ENCODE measurements at regions not wholly inside any gene's neighbourhood (a gene's known extent, or its start where the extent isn't known, plus 50 kb on each side); places are given as distances from the start of the nearest gene placed in this dataset.

DNA sequence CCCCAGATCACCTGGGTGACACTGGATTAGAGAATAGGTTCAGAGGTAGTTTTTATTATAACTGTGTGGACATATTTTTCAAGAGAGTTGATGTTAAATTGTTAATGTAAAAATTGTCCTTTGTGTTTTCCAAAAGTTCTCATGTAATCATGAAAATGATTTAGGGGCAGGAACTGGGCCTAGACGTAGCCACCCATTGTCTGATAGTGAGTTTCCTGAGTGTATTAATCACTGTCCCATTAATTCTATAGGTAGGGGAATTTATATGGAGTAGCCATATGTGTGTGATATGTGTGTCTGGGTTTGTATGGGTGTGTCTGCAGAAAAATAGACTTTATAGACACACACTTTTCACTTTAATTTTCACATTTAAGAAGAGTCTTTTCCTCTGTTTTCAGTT, 144.6 kb upstream of the RAI14 start:
- no peak for DNase-seq

DNA sequence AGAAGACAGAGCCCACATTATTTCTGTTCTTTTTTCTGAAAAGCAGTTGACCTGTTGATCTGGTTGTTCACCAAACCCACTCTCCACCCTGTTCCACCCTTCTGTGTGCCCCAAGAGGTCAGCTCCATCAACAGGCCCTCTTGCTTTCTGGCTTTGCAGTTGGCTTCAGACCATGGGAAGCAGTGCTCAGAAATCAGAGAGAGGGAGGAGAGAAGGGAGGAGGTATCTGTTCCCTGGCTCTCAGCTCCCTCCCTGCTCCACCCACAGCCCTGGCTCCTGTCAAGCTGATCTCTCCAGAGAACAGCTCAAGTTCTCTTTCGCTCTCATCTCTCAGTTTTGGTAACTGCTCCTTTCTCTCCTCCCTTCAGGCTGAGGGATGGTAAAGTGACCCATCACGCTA, 144.2 kb upstream of the RAI14 start:
- DNase-seq: no peak

DNA sequence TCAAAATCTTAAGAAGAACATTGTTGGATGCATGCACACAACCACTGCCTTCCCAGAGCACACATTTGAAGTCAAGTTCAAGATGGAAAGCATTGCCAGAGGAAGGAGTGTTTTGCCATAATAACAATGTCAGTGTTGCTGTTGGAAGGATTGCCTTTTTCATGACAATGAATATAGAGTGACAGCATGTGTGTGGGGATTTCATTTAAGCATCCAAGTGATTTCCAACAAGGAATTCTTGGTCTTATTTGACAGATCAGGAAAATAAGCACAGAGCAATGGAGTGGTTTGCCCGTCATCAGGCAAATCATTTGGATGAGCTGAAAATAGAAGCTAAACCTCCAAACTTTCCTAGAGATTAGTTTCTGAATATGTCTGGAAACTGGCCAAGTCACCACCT, 140.0 kb upstream of the RAI14 start:
- DNase-seq: no peak

DNA sequence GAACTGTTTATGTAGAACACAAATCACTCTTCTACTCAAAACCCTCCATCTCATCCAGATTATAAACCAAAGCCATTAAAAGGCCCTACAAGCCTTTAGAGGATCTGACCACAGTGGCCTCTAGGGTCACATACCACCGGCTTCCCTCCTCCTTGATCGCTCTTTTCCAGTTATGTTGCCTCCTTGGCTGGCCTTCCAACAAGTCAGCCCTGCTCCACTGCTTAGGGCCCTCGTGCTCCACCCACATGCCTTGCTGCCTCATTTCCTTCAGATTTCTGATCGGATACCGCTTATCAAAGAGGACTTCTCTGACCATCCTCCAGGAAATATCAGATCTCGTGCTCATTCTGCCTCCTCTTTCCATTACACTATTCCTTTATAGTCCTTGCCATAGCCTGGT, 139.4 kb upstream of the RAI14 start:
- DNase-seq: no peak

DNA sequence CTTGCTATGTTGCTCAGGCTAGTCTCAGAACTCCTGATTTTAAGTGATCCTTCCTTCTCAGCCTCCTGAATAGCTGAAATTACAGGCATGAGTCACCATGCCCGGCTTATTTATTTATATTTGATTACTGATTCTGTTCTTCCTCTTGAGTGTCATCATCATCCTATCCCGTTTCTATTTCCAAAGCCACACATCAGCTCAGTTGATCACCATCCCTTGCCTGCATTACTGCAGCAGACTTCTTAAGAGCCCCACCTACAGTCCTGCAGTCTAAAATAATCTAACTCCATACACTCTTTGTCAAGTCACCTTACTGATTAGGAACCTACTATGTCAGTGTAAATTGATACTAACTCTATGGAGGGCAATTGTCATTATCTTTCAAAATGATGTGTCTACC, 138.9 kb upstream of the RAI14 start:
- no peak for DNase-seq

DNA sequence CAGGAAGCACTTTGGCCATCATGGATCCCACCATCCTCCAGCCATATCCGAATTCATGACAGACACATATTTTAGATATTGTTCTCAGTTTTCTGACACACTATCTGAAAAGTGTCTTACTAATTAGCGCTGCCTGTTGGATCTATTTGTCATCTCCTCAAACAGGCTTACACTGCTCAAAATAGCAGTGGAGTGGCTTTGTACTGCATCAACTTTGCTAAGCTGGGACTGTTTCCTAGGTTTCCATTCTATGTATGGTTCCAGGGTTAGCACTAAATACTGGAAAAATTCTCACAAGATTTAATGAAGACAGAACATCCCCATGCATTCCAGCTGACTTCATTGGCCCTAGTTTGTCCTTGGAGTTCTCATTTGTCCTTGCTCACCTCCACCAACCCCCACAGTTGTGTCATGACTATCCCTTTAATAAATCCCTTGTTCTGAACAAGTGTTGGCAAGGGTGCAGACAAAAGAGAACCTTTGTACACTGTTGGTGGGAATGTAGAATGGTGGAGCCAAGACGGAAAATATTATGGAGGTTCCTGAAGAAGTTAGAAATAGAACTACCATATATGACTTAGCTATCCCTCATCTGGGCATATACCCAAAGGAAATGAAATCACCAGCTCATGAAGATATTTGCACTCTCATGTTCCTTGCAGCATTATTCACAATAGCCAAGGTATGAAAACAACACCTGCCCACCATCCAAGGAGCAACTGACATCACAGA, 136.5 kb upstream of the RAI14 start:
- DNase-seq: no peak

DNA sequence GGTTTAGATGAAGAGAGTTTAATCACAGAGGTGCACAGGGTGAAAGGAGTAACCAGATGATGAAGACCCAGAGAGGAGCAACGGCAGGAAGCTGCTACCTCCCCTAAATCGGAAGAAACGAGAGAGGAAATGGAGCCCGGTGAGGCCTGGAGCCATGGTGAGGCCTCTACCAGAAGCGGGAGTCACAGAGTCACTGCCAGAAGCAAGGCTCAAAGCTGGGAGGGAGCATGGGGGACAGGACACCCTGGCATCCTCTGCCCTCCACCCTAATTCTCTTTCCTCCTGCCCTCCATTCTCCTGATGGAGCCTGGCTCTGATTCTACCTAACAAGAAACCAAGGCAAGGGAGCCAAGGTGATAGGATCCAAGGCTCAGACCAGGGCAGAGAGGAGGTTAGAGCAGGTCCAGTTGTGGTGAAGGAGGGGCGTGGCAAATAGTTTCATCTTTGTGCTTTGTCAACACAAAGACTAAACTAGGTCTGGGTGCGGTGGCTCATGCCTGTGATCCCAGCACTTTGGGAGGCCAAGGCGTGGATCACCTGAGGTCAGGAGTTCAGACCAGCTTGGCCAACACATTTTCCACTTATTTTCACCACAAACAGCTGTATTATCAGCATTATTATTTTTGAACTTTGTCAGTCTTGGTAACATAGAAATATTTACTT, 134.4 kb upstream of the RAI14 start:
- no peak for DNase-seq

DNA sequence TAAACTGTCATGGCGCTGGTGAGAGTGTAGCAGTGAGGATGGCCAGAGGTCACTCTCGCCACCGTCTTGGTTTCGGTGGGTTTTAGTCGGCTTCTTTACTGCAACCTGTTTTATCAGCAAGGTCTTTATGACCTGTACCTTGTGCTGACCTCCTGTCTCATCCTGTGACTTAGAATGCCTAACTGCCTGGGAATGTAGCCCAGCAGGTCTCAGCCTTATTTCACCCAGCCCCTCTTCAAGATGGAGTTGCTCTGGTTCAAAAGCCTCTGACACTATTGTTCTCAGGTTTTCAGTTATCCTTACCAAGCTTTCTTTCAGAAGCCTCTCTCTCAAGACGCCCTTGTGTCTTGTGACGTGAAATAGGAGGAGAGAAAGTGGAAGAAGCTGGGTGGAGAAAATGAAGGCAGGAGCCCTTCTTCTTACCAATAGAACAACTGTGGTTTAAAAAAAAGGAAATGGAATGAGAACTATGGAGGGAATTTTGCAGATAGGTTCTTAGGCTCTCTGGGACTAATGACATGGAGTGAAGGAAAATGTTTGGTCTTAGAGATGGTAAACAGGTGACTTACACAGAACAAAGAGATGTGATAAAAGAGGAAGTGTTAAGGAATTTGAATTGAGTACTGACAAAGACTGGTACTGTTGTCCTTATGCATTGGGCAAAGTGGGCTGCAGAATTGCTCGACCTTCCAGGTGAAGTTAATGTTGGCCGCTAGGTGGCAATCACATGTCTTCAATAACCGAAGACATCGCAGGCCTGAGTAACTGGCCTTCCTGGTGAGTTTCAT, 133.3 kb upstream of the RAI14 start:
- DNase-seq: peak; percentile 54

DNA sequence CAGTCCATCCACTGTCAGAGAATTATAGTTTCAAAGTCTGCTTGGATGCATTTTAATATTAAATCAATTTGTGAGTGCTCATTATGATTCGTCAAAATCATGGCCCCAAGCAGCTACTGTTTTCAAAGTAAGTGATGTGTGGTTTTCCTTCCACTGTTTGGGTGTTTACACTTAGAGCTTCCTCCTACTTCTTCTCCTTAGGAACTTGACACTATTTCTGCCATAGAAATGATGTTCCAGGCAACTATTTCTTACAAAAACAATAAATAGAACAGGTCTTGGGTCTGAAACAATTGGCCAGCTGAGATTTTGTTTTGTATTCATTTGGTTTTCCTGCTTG, 132.8 kb upstream of the RAI14 start:
- no peak for DNase-seq

DNA sequence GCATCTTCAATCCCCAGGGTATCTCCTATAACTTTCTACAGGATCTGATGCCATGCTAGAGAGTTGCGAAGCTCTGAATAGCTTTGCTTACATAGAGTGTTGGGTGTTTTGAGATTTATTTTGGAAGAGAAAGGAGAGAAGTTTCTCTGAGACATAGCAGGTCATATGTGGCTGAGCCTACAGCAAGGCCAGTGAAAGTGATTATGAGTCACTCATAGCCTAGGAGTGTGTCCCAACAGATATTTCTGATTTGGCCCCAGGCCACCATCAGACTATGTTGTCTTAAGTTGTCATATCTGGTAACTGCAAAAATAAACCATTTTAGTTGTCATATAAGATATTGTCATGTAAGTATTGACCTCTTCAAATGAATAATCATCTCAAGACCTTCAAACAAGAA, 132.0 kb upstream of the RAI14 start:
- DNase-seq: no peak

DNA sequence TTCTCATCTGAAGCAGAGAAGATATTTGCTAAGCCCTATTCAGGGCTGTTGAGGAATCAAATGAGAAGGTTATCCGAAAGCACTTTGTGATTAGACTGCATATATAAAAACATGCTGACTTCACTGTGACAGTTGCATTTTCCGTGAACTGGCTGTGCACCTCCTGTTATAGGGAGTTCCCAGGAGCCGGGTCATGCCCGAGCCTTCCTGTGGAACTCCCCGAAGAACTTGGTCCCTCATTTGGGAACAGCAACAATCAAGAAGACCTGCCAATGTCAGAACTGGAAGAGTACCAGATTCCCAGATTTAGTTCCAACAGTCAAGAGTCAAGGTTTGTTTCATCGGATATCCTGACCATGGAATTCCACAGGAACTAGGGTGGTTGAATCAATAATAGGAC, 130.4 kb upstream of the RAI14 start:
- no peak for DNase-seq

DNA sequence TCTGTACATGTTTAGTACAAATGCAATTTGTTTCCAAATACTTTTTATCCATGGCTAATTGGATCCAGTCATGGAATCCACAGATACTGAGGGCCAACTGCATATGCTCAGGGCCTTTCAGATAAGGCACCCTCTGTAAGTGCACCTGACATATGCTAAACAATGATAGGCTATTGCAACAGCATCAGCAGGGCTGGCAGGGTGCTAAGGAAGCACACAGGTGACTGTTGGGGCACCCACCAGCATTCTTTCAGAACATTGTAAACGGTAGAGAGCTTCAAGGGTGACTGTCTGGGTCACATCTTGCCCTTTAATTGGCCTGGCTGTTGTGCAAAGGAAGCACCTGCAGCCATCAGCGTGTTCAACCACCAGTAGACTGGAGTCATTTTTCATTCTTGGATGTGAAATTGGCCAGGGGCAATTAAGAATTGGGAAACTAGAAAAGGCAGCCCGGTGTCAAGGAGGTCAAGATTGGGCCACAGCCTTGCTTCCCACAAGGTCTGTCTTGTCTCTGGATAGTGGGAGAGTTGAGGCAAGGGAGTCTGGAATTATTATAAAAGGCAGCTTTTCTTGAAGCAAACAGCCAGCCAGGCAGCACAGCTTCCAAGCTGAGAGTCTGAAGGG, 129.3 kb upstream of the RAI14 start:
- DNase-seq: no peak

DNA sequence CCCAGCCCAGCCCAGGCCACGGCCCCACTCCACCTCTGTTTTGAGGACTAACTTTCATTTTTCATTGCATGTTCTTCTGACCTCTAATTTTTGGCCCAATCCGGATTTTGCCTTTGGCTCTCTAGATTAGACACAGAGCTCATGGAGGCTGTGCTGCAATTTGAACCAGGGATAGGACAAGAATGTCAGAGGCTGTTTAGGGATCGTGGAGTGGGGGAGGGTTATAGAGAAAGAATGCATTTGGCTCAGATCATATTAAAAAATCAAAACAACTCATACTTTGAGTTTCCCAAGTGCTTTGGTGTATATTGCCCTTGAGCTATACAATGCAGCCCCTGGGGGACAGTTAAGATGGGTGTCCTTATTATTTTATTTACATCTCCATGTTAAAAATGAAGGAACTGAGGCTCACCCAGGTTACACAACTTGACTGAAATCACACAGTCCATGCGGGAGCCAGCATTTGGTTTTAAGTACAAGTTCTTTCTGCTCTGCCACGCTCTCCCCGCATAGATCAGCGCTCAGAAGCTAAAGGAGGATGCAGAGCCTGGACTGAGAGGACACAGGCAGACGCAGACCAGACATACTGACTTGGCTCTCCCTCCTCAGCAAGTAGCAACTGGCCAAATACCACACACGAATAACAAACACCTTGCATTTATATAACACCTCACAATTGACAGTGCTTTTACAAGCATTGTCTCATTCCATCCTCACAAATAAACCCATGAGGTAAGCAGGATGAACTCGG, 126.4 kb upstream of the RAI14 start:
- DNase-seq: no peak

DNA sequence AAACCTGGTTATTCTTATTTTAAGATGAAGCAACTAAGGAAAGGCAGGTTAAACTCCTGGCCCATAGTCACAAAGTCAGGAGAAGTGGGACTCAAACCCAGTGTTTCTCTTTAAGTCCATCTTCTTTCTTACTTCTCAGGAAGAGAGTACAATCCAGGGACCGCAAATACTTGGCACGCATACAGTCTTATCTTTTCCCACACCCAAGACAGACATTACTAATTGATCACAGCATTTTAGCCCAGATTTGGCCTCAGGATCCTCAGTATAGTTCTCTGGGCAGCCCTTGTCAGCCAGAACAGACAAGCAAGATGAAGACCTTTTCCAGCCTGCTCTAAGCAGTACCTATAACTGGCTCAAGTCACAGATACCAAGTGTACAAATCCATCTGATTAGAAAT, 125.5 kb upstream of the RAI14 start:
- DNase-seq: no peak

DNA sequence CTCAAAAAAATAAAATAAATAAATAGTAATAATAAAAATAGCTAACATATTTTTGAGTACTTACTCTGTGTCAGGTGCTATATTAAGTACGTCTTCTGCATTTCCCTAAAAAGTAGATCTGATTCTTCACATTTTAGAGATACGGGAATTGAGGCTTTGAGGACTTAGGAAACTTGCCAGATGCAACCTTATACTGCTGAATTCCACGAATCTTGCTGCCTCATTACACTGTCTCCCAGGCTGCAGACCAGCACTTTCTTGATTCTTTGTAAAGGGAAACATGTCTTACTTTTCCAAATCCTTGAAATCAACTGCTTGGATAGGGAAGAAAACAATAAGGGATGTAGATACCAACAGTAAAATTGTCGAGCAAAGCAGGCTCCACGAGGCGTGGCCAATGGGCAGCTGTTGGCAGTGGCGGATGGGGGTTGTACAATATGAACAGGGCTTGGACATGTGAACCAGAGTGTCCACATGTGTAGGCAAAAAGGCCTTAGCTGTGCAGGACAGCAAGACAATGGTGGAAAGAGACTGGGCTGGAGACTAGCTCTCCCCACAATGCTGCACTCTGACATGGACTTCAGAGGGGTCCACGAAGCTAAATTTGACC, 124.3 kb upstream of the RAI14 start:
- DNase-seq: no peak

DNA sequence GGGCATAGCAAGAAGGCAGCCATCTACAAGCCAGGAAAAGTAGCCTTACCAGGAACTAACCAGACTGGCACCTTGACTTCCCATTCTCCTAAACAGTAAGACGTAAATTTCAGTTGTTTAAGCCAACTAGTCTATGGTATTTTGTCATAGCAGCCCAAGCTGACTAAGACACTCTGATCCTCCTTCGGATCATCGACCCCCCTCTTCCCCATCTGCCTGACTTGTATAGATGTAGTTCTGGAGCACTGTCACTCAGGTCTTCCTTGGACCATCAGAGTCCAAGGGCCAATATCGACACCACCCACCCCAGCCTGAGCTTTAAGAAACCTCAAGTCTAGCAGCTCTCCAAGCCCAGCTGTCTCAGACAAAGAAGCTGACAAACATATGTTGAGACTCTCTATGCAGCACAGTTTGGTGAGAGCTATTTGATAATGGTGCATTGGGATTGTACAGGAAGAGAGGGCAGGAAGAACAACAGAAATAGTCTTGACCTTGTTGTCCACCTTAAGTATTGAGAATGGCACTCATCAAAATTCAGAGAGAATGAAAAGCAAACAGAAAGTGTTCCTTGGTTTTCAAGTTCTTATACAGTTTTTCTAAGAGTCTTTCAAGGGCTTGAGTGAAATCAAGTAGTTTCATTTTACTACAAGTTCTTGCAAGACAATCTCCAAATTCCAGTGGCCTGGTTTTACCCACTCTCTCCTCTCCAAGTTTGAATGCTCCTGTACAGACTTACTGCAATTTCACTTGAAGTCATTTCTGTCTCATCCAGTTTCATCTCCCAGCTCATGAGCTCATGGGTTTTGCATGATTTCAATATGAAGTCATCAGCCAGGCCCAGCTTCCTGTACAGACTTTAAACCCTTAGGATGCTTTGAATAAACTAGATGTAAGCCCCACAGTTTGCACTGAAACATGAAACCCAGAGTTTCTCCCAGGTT, 122.3 kb upstream of the RAI14 start:
- DNase-seq: no peak

DNA sequence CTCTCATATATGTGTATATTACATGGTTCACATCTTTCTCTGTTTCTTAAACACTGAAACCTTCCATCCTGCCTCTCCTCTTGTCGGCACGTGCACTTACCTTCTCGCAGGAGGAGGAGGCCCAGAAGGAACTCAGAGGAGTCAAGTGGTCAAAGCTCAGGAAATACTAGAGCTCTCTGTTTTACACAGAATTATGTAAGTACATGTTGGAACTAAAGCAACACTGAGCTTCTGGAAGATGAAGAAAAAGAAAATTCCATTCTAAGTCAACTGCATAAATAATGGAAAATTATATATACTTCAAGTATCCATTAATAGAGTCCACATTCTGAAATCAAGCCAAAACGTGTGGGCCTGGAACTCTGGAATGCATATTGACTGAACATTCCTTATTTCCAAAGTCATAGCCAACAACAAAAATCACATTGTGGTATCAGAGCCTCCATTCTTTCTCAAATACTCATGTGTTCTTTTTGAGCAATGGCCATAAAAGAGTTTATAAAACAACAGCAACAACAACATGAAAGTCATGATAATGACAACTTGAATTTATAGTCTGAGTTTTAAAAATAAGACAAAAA, 121.5 kb upstream of the RAI14 start:
- DNase-seq: no peak

DNA sequence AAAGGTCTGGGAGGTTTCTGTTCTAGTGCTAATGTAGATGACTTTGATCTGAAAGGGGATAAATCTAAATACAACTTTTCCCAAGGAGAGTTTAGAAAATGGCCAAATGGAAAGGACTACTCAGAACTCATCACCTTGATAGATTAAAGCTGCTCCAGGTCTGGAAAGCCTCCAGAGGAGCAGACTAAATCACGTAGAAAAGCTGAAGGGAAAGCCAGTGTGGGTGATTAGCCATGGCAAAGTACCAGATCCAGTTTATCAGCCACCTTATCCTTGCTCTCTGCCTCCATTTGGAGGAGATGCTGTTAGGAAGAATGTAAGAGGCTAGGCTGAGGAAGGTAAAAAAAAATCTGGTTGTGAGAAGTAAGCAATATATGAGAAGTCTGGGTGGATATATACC, 120.7 kb upstream of the RAI14 start:
- DNase-seq: no peak

DNA sequence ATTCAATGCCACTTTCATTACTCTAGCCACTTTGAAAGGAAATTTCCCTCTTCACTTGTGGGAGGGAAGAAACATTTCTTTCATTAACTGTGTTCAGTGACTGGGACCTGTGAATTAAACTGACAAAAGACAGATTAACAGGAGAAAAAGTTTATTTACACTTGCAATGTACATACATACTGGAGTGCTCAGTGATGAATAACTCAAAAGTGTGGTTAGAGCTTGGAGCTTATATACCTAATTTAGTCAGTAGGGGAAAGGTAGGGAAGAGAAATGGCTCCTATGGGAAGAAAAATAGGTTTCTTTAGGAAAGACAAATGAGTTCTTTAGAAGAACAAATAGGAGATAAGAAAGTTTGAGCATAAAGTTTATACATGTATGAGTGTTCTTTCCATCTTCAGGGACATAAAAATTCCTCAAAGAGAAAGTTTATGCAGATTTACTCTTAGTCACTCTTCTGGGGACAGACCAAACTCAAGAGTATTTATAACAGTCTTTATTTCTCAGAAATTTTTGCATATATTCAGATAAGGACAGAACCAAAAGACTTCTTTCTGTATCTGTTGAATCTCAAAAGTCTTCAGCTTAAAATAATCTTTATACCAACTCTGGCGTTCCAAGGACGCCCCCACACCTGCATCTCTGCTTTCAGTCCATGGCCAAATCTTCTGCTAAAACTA, 120.0 kb upstream of the RAI14 start:
- no peak for DNase-seq

DNA sequence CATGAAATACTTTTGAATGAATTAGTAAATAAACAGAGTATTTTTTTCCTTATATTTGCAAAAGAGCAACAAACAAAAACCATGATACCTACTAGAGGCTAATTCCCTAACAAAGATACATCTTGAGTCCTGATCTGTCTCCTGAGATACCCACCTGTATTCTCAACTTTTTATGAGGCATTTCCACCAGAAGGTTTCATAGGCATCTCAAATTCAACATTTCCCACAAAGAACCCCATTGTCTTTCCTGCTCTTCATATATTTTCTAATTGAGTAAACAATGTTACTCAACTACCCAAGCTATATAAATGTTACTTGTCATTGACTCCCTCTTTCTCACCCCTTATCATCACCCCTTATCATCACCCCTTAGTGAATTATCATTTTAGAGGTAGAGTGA, 119.4 kb upstream of the RAI14 start:
- DNase-seq: no peak

Data from NCI-H1092 treated with DMSO at 0.1 percent for 48 hours (cell line).